Kidney (tissue), 13 donors: ENCODE measurements at regions not wholly inside any gene's neighbourhood (a gene's known extent, or its start where the extent isn't known, plus 50 kb on each side); places are given as distances from the start of the nearest gene placed in this dataset.

Experiments used
- DNase-seq, 5 donors: peaks; one replicate each; pipeline ENCODE4 v3.0.0-alpha.2; 2013 to 2020
- FAIRE-seq: peaks from 2 replicates; lab custom pipeline; 2012; peaks lifted over from hg19 to GRCh38; lab: Jason Lieb, UNC
- H3K27ac ChIP-seq, 2 donors: one replicate each; pipeline ENCODE4 v1.7.0; 2013; ENCODE audit warnings: low read depth in 2 of 2, low read length in 2 of 2, inconsistent platforms in 1 of 2
- H3K27me3 ChIP-seq: one replicate; pipeline ENCODE4 v1.7.1; 2013; ENCODE audit warnings: low read length, inconsistent platforms; ENCODE audit not compliant: control insufficient read depth, insufficient read depth
- H3K36me3 ChIP-seq, 3 donors: one replicate each; pipeline versions ENCODE4 v1.7.0 to v1.7.1; 2013; ENCODE audit warnings: low read length in 3 of 3, control low read depth in 1 of 3, inconsistent platforms in 1 of 3; ENCODE audit not compliant: insufficient read depth in 3 of 3, control insufficient read depth in 2 of 3
- H3K4me1 ChIP-seq, 3 donors: one replicate each; pipeline versions ENCODE4 v1.7.0 to v1.7.1; 2013; ENCODE audit warnings: low read length in 3 of 3, inconsistent platforms in 1 of 3, low read depth in 1 of 3; ENCODE audit not compliant: control insufficient read depth in 2 of 3, insufficient read depth in 2 of 3
- H3K4me3 ChIP-seq, 3 donors: one replicate each; pipeline versions ENCODE4 v1.7.0 to v1.8.1; 2013; ENCODE audit warnings: low read length in 3 of 3, control low read depth in 1 of 3, inconsistent platforms in 1 of 3
- H3K9ac ChIP-seq, 3 donors: one replicate each; pipeline versions ENCODE4 v1.7.0 to v1.7.1; 2013; ENCODE audit warnings: low read length in 3 of 3, control low read depth in 1 of 3, inconsistent platforms in 1 of 3
- H3K9me3 ChIP-seq, 3 donors: one replicate each; pipeline versions ENCODE4 v1.7.0 to v1.7.1; 2013; ENCODE audit warnings: low read length in 3 of 3, control low read depth in 1 of 3, inconsistent platforms in 1 of 3; ENCODE audit not compliant: control insufficient read depth in 2 of 3, insufficient read depth in 1 of 3
- intact Hi-C: fragments of 100-400 bp; cut with DNase I; formaldehyde crosslinking; loops from one replicate; pipeline ENCODE4 v1.11.1; 2022
- TF ChIP-seq, protein P1 (sequence below): IDR thresholded peaks from 3 replicates; pipeline ENCODE4 v1.5.1; 2012; ENCODE audit warnings: mild to moderate bottlenecking, moderate library complexity, borderline replicate concordance; ENCODE audit not compliant: insufficient read depth; ENCODE audit errors: extremely low read depth
- donor health status: control.
- donor health status: control.
- donor health status: control.
- donor health status: control.
- donor health status: control.
- donor health status: DM: yes; HTN: yes; CAD: no.
- donor health status: Normal renal cell carcinoma (clear cell type).

DNA sequence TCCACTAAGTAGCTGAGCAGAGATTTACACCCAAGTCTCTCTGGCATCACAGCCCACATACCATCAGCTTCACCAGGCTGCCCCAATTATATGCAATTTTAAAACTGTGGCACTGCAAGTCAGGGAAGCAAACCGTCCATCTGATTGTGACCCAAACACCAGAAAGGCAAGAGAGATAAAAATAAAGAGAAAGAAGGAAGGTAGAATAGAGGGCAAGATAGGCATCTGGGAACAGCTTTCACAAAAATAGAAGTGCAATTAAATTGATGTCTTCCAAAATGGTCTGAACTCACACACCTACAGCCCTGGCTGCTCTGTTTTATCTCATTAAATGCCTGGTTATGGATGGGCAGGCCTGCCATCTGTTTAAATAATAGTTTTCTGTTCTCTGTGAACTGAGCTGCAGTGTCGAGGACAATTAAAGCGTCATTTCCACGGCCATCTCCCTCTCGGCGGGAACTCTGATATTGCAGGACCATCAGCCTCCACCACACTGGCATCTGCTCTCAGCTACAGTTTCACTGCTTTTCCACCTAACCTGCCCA lies 509.1 kb downstream of the INHBA start:
- peak in 3 of 5 donors; percentile 18 to 23 (median 22) for DNase-seq
- TF ChIP-seq, protein P1, sequence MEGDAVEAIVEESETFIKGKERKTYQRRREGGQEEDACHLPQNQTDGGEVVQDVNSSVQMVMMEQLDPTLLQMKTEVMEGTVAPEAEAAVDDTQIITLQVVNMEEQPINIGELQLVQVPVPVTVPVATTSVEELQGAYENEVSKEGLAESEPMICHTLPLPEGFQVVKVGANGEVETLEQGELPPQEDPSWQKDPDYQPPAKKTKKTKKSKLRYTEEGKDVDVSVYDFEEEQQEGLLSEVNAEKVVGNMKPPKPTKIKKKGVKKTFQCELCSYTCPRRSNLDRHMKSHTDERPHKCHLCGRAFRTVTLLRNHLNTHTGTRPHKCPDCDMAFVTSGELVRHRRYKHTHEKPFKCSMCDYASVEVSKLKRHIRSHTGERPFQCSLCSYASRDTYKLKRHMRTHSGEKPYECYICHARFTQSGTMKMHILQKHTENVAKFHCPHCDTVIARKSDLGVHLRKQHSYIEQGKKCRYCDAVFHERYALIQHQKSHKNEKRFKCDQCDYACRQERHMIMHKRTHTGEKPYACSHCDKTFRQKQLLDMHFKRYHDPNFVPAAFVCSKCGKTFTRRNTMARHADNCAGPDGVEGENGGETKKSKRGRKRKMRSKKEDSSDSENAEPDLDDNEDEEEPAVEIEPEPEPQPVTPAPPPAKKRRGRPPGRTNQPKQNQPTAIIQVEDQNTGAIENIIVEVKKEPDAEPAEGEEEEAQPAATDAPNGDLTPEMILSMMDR = no peak
- Histone ChIP-seq H3K36me3 (no peaks in the 10 kb centered on the region), H3K4me3 (no peak overlapping the region), H3K27ac (no peak overlapping the region), H3K27me3 (no peaks in the 10 kb centered on the region), H3K4me1 (no peaks in the 10 kb centered on the region), H3K9me3 (no peaks in the 10 kb centered on the region), H3K9ac (no peak overlapping the region)
- FAIRE-seq = no peak
- intact Hi-C loops = no loop called here

DNA sequence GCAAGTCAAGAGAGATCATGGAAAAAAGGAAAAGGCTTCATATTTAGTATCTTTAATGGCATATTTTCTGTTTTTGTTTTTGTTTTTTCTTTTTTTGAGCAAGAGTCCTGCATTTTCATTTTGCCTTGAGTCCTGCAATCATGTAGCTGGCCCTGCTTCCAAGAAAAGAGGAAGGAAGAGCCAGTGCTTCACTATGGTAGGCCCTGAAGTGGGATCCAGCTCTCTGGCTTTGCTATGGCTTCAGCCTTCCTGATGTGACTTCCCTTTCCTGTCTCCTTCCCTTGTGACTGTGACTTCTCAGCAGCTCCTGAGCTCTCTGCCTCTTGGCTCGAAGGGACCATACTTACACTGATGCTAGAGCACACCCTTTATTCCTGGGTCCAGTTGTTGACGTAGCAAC lies 512.3 kb downstream of the INHBA start:
- Histone ChIP-seq H3K4me1 (peaks cover 0 to 4% (median 3%) of the 10 kb centered on the region in 3 donors), H3K9ac (no peak overlapping the region), H3K36me3 (no peaks in the 10 kb centered on the region), H3K9me3 (no peaks in the 10 kb centered on the region), H3K4me3 (no peak overlapping the region), H3K27me3 (no peaks in the 10 kb centered on the region), H3K27ac (no peak overlapping the region)
- intact Hi-C loops = no loop called here
- FAIRE-seq (no peak), DNase-seq (no peak)
- TF ChIP-seq, protein P1 = no peak

DNA sequence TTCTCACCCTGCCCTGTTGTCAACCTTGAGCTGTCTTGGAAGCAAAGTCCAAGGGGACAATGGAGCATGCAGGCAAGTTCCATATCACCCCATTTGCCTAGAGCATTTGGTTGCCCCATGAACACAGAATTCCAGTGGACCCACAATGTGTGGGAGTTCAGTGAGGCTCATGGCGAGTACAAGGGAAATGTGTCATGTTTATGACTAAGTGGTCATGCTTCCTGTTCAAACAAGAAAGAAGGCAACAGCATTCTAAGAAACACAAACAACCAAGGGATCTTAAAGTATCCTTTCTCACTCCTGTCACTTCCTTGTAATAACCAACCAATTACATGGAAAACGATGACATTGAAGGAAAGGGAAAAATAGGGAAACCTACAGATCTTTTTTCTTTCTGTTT lies 513.0 kb downstream of the INHBA start:
- no peak overlapping the region for H3K9ac ChIP-seq
- FAIRE-seq = no peak

More for the DNA sequence above, 513.0 kb downstream of the INHBA start:
- no peak overlapping the region for H3K4me3 ChIP-seq
- intact Hi-C loops = no loop called here
- peaks cover 0 to 4% (median 3%) of the 10 kb centered on the region in 3 donors for H3K4me1 ChIP-seq
- no peak overlapping the region for H3K27ac ChIP-seq
- peak in 1 of 5 donors; percentile 37 for DNase-seq
- H3K36me3 ChIP-seq = no peaks in the 10 kb centered on the region
- TF ChIP-seq, protein P1 = no peak
- no peaks in the 10 kb centered on the region for H3K9me3 ChIP-seq
- no peaks in the 10 kb centered on the region for H3K27me3 ChIP-seq
